HCT116 (cell line): ENCODE measurements at regions not wholly inside any gene's neighbourhood (a gene's known extent, or its start where the extent isn't known, plus 50 kb on each side); places are given as distances from the start of the nearest gene placed in this dataset.

Experiments
- ATAC-seq: fragments of 200-7000 bp; cut with Tn5 transposase; 2 replicates; pipeline ENCODE4 v1.9.1; 2020; ENCODE audit warnings: mild to moderate bottlenecking, moderate library complexity
- BruUV-seq: library from RNA; stranded (reverse); fragments of 400-500 nt; replicated peaks from 2 replicates; lab custom pipeline; 2021; lab: Mats Ljungman, UMichigan
- CTCF ChIA-PET: fragments of 300-600 bp; sonication (Branson Sonifier 250); formaldehyde crosslinking; loops from one replicate; lab custom pipeline; 2021; ENCODE audit warnings: antibody characterized with exemption; lab: Charles Lee
- POLR2A ChIA-PET: fragments of 300-600, 350-600 bp; sonication (Branson Sonifier 250); formaldehyde crosslinking; loops from one replicate; lab custom pipeline; 2021; ENCODE audit warnings: antibody characterized with exemption; lab: Charles Lee
- RAD21 ChIA-PET, 2 experiments: fragments of 300-600 bp; sonication (Branson Sonifier 250); formaldehyde crosslinking; loops; one replicate each; lab custom pipeline; 2023; ENCODE audit warnings: low total read pairs in 2 of 2; ENCODE audit not compliant: uncharacterized antibody in 2 of 2, unreplicated experiment in 2 of 2, low non-redundant PET in 1 of 2; lab: Charles Lee
- DNase-seq: peaks from one replicate; pipeline ENCODE4 v3.0.0-alpha.2; 2010; ENCODE audit warnings: low read depth, low spot score
- H2AFZ ChIP-seq: fragments of 200-600 bp; shearing (Covaris generic), sonication (generic); 2 replicates; pipeline ENCODE4 v1.6.1; 2017; ENCODE audit warnings: low read depth, mixed run types, mixed read lengths, antibody characterized with exemption, low read length; ENCODE audit not compliant: poor library complexity, severe bottlenecking
- H3K27ac ChIP-seq: 2 replicates; pipeline ENCODE4 v1.5.1; 2012; ENCODE audit warnings: low read depth, low read length
- H3K27me3 ChIP-seq: fragments of 200-600 bp; sonication (generic); 2 replicates; pipeline ENCODE4 v1.6.1; 2016; ENCODE audit warnings: mixed run types, low read length, mixed read lengths; ENCODE audit not compliant: insufficient read depth
- H3K36me3 ChIP-seq, 2 experiments: fragments of 200-500 bp in 1 of 2; fragments of 200-600 bp in 1 of 2; sonication (Bioruptor generic) in 1 of 2; sonication (generic) in 1 of 2; 2 replicates each; pipeline versions ENCODE4 v1.5.1 to v1.6.1; 2014 to 2016; ENCODE audit warnings: low read length in 2 of 2, inconsistent platforms in 1 of 2, mixed read lengths in 1 of 2, mixed run types in 1 of 2; ENCODE audit not compliant: insufficient read depth in 2 of 2, control insufficient read depth in 1 of 2
- H3K4me1 ChIP-seq, 2 experiments: fragments of 200-600 bp in 1 of 2; sonication (generic) in 1 of 2; 2 replicates each; pipeline versions ENCODE4 v1.5.1 to v1.6.1; 2012 to 2017; ENCODE audit warnings: low read length in 2 of 2, inconsistent platforms in 1 of 2, mild to moderate bottlenecking in 1 of 2, mixed read lengths in 1 of 2, mixed run types in 1 of 2, moderate library complexity in 1 of 2; ENCODE audit not compliant: insufficient read depth in 2 of 2, control insufficient read depth in 1 of 2
- H3K4me2 ChIP-seq: fragments of 200-600 bp; sonication (generic); 2 replicates; pipeline ENCODE4 v1.6.1; 2017; ENCODE audit warnings: mixed run types, low read length, mixed read lengths
- H3K4me3 ChIP-seq, 2 experiments: fragments of 200-600 bp in 1 of 2; sonication (generic) in 1 of 2; replicated peaks in 1 of 2; 2 replicates each; pipeline ENCODE4 v1.5.1; 2011 to 2016; ENCODE audit warnings: low read length in 2 of 2, control low read depth in 1 of 2, low read depth in 1 of 2, mild to moderate bottlenecking in 1 of 2, mixed read lengths in 1 of 2, mixed run types in 1 of 2
- H3K79me2 ChIP-seq: fragments of 200-600 bp; sonication (generic); 2 replicates; pipeline ENCODE4 v1.6.1; 2017; ENCODE audit warnings: mild to moderate bottlenecking, mixed run types, low read length, moderate library complexity, mixed read lengths; ENCODE audit not compliant: insufficient read depth
- H3K9ac ChIP-seq: fragments of 200-600 bp; sonication (generic); 2 replicates; pipeline ENCODE4 v1.6.1; 2016; ENCODE audit warnings: low read length, mixed read lengths
- H3K9me2 ChIP-seq: fragments of 200-600 bp; sonication (generic), shearing (Covaris generic); 2 replicates; pipeline ENCODE4 v1.6.1; 2017; ENCODE audit warnings: mixed run types, mild to moderate bottlenecking, moderate library complexity; ENCODE audit not compliant: insufficient read depth
- H3K9me3 ChIP-seq, 2 experiments: fragments of 200-500 bp in 1 of 2; fragments of 200-600 bp in 1 of 2; sonication (Bioruptor generic) in 1 of 2; sonication (generic) in 1 of 2; 2 replicates each; pipeline ENCODE4 v1.6.1; 2014 to 2017; ENCODE audit warnings: low read length in 2 of 2, mixed read lengths in 2 of 2, inconsistent platforms in 1 of 2, low read depth in 1 of 2, mild to moderate bottlenecking in 1 of 2, mixed run types in 1 of 2, moderate library complexity in 1 of 2; ENCODE audit not compliant: control insufficient read depth in 1 of 2, insufficient read depth in 1 of 2
- H4K20me1 ChIP-seq: fragments of 200-600 bp; sonication (generic), shearing (Covaris generic); 2 replicates; pipeline ENCODE4 v1.6.1; 2017; ENCODE audit warnings: mixed run types, mild to moderate bottlenecking, moderate library complexity; ENCODE audit not compliant: insufficient read depth
- CBX3 ChIP-seq: IDR thresholded peaks from 2 replicates; pipeline ENCODE4 v1.6.1; 2012; ENCODE audit warnings: low read depth
- EGR1 ChIP-seq: IDR thresholded peaks from 2 replicates; pipeline ENCODE4 v1.6.1; 2012; ENCODE audit warnings: low read depth
- EZH2phosphoT487 ChIP-seq: fragments of 200-600 bp; IDR thresholded peaks from 2 replicates; pipeline ENCODE4 v1.6.1; 2018; ENCODE audit warnings: antibody characterized with exemption, borderline replicate concordance
- POLR2AphosphoS5 ChIP-seq: IDR thresholded peaks from 2 replicates; pipeline ENCODE4 v1.6.1; 2011; ENCODE audit warnings: mild to moderate bottlenecking, low read depth, low read length, moderate library complexity
- RAD21 ChIP-seq: IDR thresholded peaks from 2 replicates; pipeline ENCODE4 v1.6.1; 2012; ENCODE audit warnings: low read depth, mild to moderate bottlenecking
- SIN3A ChIP-seq: IDR thresholded peaks from 2 replicates; pipeline ENCODE4 v1.6.1; 2012; ENCODE audit warnings: low read depth
- SP1 ChIP-seq: IDR thresholded peaks from 2 replicates; pipeline ENCODE4 v1.6.1; 2012; ENCODE audit warnings: low read depth
- ZNF274 ChIP-seq: fragments of 200-500 bp; sonication (Bioruptor generic); IDR thresholded peaks from 2 replicates; pipeline ENCODE4 v1.6.1; 2014; ENCODE audit warnings: mild to moderate bottlenecking, low read depth, low read length, inconsistent platforms
- intact Hi-C: fragments of 100-400 bp; cut with micrococcal nuclease; formaldehyde crosslinking; loops from 2 replicates; pipeline ENCODE4 v1.10.0; 2022
- TF ChIP-seq, protein P1 (sequence below), 3 experiments: fragments of 200-600 bp in 1 of 3; sonication (generic) in 1 of 3; IDR thresholded peaks in 2 of 3; conservative IDR thresholded peaks in 1 of 3; 2 replicates each; pipeline ENCODE4 v1.5.1; 2012 to 2017; ENCODE audit warnings: low read depth in 2 of 3, low read length in 2 of 3, antibody characterized with exemption in 1 of 3, borderline replicate concordance in 1 of 3, control low read depth in 1 of 3, mild to moderate bottlenecking in 1 of 3, mixed read lengths in 1 of 3, mixed run types in 1 of 3, moderate library complexity in 1 of 3; ENCODE audit not compliant: insufficient read depth in 1 of 3
- TF ChIP-seq, protein P2 (sequence below): IDR thresholded peaks from 2 replicates; pipeline ENCODE4 v1.6.1; 2012

DNA sequence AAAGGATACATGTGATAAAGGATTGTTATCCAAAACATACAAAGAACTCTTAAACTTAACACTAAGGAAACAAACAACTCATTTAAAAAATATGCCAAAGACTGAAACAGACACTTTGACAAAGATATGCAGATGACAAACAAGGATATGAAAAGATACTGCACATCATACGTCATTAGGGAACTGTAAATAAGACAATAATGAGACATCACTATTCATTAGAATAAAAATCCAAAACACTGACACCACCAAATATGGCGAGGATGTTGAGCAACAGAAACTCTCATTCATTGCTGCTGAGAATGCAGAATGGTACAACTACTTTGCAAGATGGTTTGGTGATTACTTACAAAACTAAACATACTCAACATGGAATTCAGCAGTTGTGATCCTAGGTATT, 156.5 kb upstream of the FOXA2 start:
- H3K9me2 ChIP-seq: no peaks in the 10 kb centered on the region
- H3K9me3 ChIP-seq: no peaks in the 10 kb centered on the region
- H3K4me2 ChIP-seq: no peak overlapping the region
- BruUV-seq: no TSS peak
- ATAC-seq: no peak
- H4K20me1 ChIP-seq: no peaks in the 10 kb centered on the region
- TF ChIP-seq RAD21 (no peak), POLR2AphosphoS5 (no peak), ZNF274 (no peak), SP1 (no peak), CBX3 (no peak)
- TF ChIP-seq, protein P1, sequence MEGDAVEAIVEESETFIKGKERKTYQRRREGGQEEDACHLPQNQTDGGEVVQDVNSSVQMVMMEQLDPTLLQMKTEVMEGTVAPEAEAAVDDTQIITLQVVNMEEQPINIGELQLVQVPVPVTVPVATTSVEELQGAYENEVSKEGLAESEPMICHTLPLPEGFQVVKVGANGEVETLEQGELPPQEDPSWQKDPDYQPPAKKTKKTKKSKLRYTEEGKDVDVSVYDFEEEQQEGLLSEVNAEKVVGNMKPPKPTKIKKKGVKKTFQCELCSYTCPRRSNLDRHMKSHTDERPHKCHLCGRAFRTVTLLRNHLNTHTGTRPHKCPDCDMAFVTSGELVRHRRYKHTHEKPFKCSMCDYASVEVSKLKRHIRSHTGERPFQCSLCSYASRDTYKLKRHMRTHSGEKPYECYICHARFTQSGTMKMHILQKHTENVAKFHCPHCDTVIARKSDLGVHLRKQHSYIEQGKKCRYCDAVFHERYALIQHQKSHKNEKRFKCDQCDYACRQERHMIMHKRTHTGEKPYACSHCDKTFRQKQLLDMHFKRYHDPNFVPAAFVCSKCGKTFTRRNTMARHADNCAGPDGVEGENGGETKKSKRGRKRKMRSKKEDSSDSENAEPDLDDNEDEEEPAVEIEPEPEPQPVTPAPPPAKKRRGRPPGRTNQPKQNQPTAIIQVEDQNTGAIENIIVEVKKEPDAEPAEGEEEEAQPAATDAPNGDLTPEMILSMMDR (IDR thresholded peaks at IDR 0.05 in 2 of 3, conservative IDR thresholded peaks at IDR 0.05 in 1 of 3; ENCODE audit: borderline replicate concordance in 1 of 3, insufficient read depth in 1 of 3, low read depth in 2 of 3, low read length in 2 of 3): no peak
- no peak overlapping the region for H3K4me3 ChIP-seq
- ChIA-PET RAD21 (no interaction called here), CTCF (no interaction called here), POLR2A (no interaction called here)
- no peaks in the 10 kb centered on the region for H3K4me1 ChIP-seq
- no peaks in the 10 kb centered on the region for H3K27me3 ChIP-seq
- intact Hi-C loops: no loop called here
- no peaks in the 10 kb centered on the region for H3K36me3 ChIP-seq
- H3K27ac ChIP-seq: no peak overlapping the region
- no peak overlapping the region for H2AFZ ChIP-seq
- H3K79me2 ChIP-seq: no peaks in the 10 kb centered on the region
- DNase-seq: no peak
- H3K9ac ChIP-seq: no peak overlapping the region

DNA sequence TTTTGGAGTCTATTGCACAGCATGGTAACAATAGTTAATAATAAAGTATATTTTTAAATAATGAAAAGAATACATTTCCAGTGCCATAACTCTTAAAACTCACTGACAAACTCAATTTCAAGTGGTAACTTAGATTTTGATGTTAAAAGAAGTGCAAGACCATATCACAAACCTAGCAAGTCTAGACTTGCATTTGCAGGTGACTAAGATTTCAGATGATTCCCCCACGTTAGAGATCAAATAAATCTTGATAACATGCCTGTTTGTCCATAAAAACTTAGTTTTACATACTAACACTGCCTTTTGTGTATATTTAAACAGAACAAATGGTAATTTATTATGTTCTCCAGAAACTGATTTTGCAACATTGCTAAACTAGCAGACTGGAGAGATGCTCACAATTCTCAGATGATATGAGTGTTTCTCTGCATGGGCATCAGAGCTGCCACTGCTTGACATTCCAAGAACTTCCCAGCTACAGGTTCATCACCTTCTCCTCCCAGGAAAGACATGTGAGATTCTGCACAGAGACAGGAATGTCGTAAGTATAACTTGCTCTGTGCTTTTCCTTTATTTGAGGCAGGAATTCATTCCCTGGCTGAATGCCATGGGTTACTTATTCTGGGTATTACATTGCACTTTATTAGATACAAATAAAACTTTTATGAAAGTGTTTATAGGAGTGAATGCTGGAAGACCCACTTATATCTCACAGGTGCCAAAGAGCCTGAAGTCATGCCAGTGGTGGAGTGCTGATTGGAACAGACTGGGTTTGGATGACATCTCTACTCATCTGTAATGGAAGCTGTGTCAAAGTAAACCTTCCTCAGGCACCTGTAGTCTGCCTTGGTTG, 160.2 kb upstream of the FOXA2 start:
- Histone ChIP-seq H2AFZ (no peak overlapping the region), H3K4me1 (no peaks in the 10 kb centered on the region), H3K36me3 (no peaks in the 10 kb centered on the region), H3K4me2 (no peak overlapping the region), H3K9me3 (no peaks in the 10 kb centered on the region), H3K4me3 (no peak overlapping the region), H4K20me1 (no peaks in the 10 kb centered on the region), H3K27me3 (peaks cover 4% of the 10 kb centered on the region; the same call in 1 of the 2 replicates), H3K27ac (no peak overlapping the region), H3K9me2 (no peaks in the 10 kb centered on the region), H3K9ac (no peak overlapping the region), H3K79me2 (no peaks in the 10 kb centered on the region)
- RAD21 ChIA-PET: no interaction called here
- POLR2A ChIA-PET: no interaction called here
- DNase-seq (no peak), ATAC-seq (no peak)
- no TSS peak for BruUV-seq
- intact Hi-C loops: no loop called here
- CTCF ChIA-PET: no interaction called here
- TF ChIP-seq, protein P2, sequence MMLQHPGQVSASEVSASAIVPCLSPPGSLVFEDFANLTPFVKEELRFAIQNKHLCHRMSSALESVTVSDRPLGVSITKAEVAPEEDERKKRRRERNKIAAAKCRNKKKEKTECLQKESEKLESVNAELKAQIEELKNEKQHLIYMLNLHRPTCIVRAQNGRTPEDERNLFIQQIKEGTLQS: no peak
- TF ChIP-seq SIN3A (no peak), EGR1 (no peak), EZH2phosphoT487 (no peak)
- TF ChIP-seq, protein P1 (IDR thresholded peaks at IDR 0.05 in 2 of 3, conservative IDR thresholded peaks at IDR 0.05 in 1 of 3; ENCODE audit: borderline replicate concordance in 1 of 3, insufficient read depth in 1 of 3, low read depth in 2 of 3, low read length in 2 of 3): no peak
